HUDEP-2 (cell line): ENCODE measurements at regions not wholly inside any gene's neighbourhood (a gene's known extent, or its start where the extent isn't known, plus 50 kb on each side); places are given as distances from the start of the nearest gene placed in this dataset.

Experiments used
- DNase-seq, 76 experiments: peaks; one replicate each; lab custom pipeline; 2025; ENCODE audit not compliant: unreplicated experiment in 76 of 76; lab: John Stamatoyannopoulos, UW

GRCh38 chr7:32200646-32201045, 130.4 kb upstream of the PDE1C start:
- peak in 46 of 76 experiments; percentile 2 to 90 (median 30) for DNase-seq

- no peak for DNase-seq
These were observed 124.3 kb upstream of the PDE1C start for GRCh38 chr7:32194537-32194936.

DNA sequence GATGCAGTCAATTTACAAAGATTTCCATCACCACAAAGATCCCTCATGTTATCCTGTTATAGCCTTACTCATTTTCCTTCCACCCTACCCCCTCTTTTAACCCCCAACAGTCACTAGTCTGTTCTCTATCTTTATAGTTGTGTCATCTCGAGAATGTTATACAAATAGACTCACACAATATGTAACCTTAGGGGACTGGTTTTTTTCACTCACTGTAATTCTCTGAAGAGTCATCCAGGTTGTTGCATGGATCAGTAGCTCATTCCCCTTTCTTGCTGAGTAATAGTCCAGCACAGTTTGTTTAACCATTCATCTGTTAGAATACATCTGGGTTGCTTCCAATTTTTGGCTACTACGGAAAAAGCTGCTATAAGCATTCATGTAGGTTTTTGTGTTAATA, 121.1 kb upstream of the PDE1C start:
- no peak for DNase-seq

- DNase-seq = no peak
These were observed 109.4 kb upstream of the PDE1C start for GRCh38 chr7:32179567-32179966.

GRCh38 chr7:32178677-32179366, 108.6 kb upstream of the PDE1C start:
- DNase-seq = no peak

DNA sequence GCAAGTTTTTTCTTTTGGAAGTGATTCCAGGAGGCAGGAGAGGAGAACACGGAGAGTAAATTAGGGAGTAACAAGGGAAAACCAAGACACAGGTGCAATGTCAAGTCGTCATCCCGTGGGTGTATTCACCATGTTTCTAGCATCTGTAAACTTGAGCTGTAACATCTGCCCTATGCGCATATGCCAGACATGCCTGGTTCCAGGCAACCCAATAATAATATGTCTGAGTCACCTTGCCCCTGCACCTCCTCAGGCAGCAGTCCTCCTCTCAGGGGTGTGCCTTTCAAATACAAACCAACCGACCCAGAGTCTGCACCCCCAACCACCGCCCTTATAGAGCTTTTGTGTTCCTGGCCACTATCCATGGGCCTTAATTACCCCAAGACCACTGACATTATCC, 107.0 kb upstream of the PDE1C start:
- no peak for DNase-seq

- DNase-seq = no peak
These were observed 104.9 kb upstream of the PDE1C start for GRCh38 chr7:32175099-32175498.

- DNase-seq = no peak
These were observed 101.0 kb upstream of the PDE1C start for GRCh38 chr7:32171248-32171647.

DNA sequence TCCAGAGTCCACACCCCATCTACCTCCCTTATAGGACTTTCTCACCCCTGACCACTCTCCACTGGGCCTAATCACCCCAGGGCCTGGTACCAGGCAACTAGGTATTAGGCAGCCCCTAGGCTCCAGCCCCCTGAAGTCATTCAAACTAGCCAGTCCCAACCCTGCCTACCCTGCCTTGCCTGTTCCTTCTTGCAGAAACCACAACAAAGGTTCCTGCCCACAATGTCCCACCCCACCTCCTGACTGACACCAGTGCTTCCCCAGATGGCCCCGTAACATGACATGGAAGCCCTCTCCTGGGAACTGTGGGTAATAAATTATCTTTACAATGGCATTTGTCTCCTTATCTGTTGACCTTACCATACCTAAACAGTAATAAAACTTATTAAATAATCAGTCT, 100.6 kb upstream of the PDE1C start:
- DNase-seq = no peak

GRCh38 chr7:32169228-32169627, 99.0 kb upstream of the PDE1C start:
- no peak for DNase-seq

DNA sequence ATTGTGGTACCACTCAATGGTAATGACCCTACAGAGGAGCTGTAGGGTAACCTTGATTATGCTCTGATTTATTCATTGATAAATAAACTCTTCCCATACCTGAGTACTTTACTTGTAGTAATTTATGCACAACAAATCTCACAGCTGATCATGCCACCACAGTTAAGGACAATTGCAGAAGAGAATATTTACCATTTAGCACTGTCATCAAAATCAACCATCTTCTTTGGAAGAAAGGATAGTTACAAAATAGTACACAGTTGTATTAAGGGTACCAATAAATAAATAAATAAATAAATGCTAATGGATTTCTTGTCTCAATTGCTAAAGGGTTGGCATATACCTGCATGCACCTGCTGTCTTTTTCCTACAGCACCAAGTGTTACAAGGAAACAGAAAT, 97.6 kb upstream of the PDE1C start:
- DNase-seq = no peak

- no peak for DNase-seq
These were observed 97.0 kb upstream of the PDE1C start for GRCh38 chr7:32167256-32167655.

DNA sequence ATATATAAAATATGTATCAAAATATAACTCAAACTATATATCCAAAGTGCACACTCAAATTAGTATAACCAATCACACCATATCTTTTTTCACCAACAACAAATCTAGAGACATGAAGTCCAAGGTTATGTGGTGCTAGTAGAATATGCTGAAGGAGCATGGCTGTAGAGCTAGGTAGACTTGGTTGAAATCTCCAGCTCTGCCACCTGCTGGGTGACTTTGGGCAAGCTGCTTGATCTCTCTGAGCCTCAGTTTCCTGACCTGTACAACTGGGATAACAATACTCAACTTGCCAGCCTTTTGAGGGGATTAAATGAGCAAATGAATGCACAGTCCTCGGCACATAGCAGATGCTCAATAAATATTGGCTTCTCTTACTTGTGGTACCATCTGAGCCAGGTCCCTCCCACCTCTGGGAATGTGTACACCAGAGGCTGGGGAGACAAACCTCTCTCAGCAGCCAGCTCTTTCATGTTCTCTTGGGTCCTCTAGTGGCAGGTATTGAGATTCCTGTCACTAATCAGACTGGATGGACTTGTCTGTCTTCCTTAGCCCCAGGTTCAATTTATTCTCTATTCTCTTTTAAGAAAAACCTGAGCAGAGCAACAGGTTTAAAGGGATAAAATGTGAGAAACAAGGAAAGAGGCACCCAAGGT, 94.3 kb upstream of the PDE1C start:
- DNase-seq = peak in 7 of 76 experiments; percentile 1 to 23 (median 15)

GRCh38 chr7:32163896-32164295, 93.7 kb upstream of the PDE1C start:
- DNase-seq = no peak

- DNase-seq = no peak
These were observed 93.1 kb upstream of the PDE1C start for GRCh38 chr7:32163141-32163806.

DNA sequence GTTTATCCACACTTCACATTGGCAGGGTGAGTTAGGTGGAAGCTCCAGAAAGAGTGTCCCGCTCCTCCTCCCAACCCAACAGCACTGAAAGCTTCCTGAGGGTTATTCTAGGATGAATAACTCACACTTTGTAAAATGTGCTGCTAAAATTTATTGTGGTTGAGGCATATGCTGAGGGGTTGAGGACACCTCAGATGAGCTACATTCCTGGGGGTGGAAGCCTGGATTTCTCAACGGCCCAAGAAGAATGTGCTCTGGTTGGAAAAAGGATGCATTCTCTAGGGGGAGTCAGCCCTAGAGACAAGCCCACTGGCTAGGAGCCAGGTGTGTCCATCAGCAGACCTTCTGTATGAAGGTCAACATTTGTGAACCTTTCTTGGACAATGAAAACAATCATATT, 91.5 kb upstream of the PDE1C start:
- DNase-seq = no peak

DNA sequence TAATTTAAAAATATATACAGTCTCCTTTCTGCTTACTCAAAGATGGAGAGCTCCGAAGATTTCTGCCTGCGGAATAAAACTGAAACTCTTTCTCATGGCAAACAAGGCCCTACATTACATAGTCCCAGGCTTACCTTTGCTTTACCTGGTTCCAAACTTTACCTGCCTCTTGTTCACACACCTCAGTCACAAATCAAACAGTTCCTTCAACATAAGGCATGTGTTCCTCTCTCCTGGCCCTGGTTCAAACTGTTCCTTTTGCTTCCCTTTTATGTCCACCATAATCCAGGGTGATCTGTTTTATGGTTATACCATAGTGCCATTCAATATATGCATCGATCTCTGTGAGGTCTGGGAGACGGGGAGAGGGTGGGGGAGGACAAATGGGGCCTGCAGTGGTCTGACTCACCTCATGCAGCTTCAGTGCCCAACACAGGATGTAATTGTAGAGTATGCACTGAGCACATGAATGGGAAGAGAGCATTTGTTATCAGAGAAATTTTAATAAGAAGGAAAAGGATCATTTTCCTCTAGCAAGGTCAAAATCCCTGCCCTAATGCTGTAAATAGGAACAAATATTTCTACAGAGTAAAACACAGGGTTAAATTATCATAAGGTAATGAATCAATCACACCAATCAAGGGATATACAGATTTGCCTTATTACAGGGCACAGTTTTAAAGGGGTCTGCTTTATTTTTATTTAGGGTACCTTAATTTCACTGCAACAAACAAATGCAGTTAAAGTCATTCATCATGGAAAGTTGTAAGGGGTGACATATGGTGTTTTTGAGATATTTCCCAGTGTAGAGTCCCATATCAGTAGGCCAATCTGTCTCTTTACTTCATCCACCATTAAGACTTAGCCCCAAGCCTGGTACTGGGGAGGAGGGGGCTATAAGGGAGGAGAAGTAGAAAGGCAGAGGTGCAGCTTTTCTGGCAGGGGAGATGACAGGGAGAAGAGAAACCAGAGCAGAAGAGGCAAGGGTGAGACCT, 88.8 kb upstream of the PDE1C start:
- no peak for DNase-seq

DNA sequence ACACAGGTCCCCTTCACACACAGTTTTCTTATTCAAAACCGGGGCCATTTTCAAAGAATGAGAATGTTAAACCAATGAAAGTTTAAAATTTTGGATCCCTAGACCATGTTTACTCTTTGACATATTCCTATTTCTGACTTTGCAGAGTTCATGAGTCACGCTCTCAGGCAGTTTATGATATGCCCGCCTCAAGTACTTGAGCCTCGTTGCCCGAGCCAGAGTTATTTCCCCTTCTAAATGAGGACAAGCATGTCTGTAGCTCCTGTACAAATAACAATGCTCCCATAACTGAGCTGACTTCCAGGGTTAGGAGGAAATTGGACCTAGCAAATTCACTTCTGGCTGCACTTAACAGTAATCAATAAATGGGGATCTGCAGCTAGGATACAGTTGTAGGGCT, 87.9 kb upstream of the PDE1C start:
- DNase-seq = no peak

GRCh38 chr7:32155712-32156111, 85.5 kb upstream of the PDE1C start:
- DNase-seq = no peak

GRCh38 chr7:32154797-32155196, 84.6 kb upstream of the PDE1C start:
- DNase-seq = no peak

DNA sequence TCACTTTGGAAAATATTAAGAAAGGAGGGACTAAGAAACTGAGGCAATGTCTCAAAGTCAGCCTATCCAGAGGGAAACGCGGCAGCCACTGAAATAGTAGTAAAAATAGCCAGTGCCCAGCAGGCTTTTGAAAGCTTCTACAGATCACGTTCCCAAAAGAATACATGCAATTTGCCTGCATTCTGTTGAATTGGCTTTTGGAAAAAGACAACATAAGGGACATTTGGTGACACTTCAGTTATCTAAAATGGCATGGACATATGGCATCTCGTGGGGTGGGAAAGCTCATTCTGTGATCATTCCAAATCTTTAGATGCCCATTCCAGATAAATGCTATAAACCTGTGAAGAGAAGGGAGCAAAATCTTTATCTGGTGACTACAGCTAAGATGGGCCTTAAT, 82.8 kb upstream of the PDE1C start:
- no peak for DNase-seq
